K562 (cell line): ENCODE measurements at regions not wholly inside any gene's neighbourhood (a gene's known extent, or its start where the extent isn't known, plus 50 kb on each side); places are given as distances from the start of the nearest gene placed in this dataset.

ENCODE experiments used
- HNRNPL ChIP-seq: fragments of 200-400 bp; formaldehyde crosslinking; IDR thresholded peaks from 2 replicates; pipeline ENCODE4 v1.6.1; 2017; ENCODE audit warnings: low read depth, mild to moderate bottlenecking, low read length
- NFXL1 ChIP-seq: fragments of 450-650 bp; formaldehyde crosslinking; IDR thresholded peaks from 2 replicates; pipeline ENCODE4 v1.4.0; 2021; ENCODE audit warnings: mild to moderate bottlenecking
- ZNF407 ChIP-seq: fragments of 450-650 bp; IDR thresholded peaks from 2 replicates; pipeline ENCODE4 v1.6.1; 2016; ENCODE audit warnings: low read depth

GRCh38 chr11:10938650-10939387 is 81.0 kb upstream of the ZBED5 start (continued):
- TF ChIP-seq ZNF407 = no peak
- TF ChIP-seq HNRNPL = no peak
- TF ChIP-seq NFXL1 = no peak
